Thyroid gland (tissue), 4 donors: ENCODE measurements at regions not wholly inside any gene's neighbourhood (a gene's known extent, or its start where the extent isn't known, plus 50 kb on each side); places are given as distances from the start of the nearest gene placed in this dataset.

Experiments
- CTCF ChIP-seq, 6 experiments: fragments of 200-600 bp in 3 of 6; fragments of 450-650 bp in 3 of 6; sonication (generic) in 3 of 6; IDR thresholded peaks; one replicate each; pipeline ENCODE4 v1.5.1; 2016 to 2019; ENCODE audit warnings: antibody characterized with exemption in 6 of 6, mild to moderate bottlenecking in 2 of 6, inconsistent platforms in 1 of 6, moderate library complexity in 1 of 6
- POLR2A ChIP-seq, 2 donors: fragments of 450-650 bp; IDR thresholded peaks; one replicate each; pipeline ENCODE4 v1.6.1; 2017; ENCODE audit warnings: antibody characterized with exemption in 2 of 2, mild to moderate bottlenecking in 2 of 2, moderate library complexity in 1 of 2

GRCh38 chr6:170114956-170115855 lies 175.7 kb downstream of the DLL1 start:
- no peak for TF ChIP-seq POLR2A (IDR thresholded peaks at IDR 0.05)
- TF ChIP-seq CTCF (IDR thresholded peaks at IDR 0.05), result no peak
